MG63 (cell line): ENCODE measurements at regions not wholly inside any gene's neighbourhood (a gene's known extent, or its start where the extent isn't known, plus 50 kb on each side); places are given as distances from the start of the nearest gene placed in this dataset.
"Not testable (repeated sequence)": the region's sequence is repeated elsewhere in the genome, so short reads cannot be mapped to it uniquely, and the experiment has no call there.

ENCODE experiments used
- DNase-seq: peaks from one replicate; pipeline ENCODE4 v3.0.0-alpha.2; 2020
- H3K27me3 ChIP-seq: fragments of 250-450 bp; sonication (Bioruptor Pico); 2 replicates; pipeline ENCODE4 v1.5.1; 2020; ENCODE audit warnings: mild to moderate bottlenecking, moderate library complexity
- H3K36me3 ChIP-seq: fragments of 250-450 bp; sonication (Bioruptor Pico); 2 replicates; pipeline ENCODE4 v1.5.1; 2020; ENCODE audit warnings: mild to moderate bottlenecking, moderate library complexity
- H3K4me3 ChIP-seq: fragments of 250-450 bp; sonication (Bioruptor Pico); 2 replicates; pipeline ENCODE4 v1.5.1; 2020; ENCODE audit warnings: mild to moderate bottlenecking, moderate library complexity
- H3K9me3 ChIP-seq: fragments of 250-450 bp; sonication (Bioruptor Pico); 2 replicates; pipeline ENCODE4 v1.5.1; 2020; ENCODE audit warnings: mild to moderate bottlenecking, moderate library complexity

- Histone ChIP-seq H3K27me3 (no peaks in the 10 kb centered on the region), H3K9me3 (no peaks in the 10 kb centered on the region), H3K36me3 (no peaks in the 10 kb centered on the region), H3K4me3 (no peak overlapping the region)
- no peak for DNase-seq
These were observed 265.4 kb downstream of the FAM43A start for GRCh38 chr3:194950906-194951628.

DNA sequence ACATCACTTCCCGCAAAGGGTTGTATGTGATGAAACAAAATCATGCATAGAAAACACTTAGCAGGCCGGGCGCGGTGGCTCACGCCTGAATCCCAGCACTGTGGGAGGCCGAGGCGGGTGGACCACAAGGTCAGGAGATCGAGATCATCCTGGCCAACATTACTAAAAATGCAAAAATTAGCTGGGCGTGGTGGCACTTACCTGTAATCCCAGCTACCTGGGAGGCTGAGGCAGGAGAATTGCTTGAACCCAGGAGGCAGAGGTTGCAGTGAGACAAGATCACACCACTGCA lies 265.9 kb downstream of the FAM43A start:
- H3K4me3 ChIP-seq, H3K36me3 ChIP-seq, H3K9me3 ChIP-seq, H3K27me3 ChIP-seq, DNase-seq: not testable (repeated sequence)

- Histone ChIP-seq H3K4me3 (no peak overlapping the region), H3K27me3 (no peaks in the 10 kb centered on the region), H3K9me3 (no peaks in the 10 kb centered on the region), H3K36me3 (no peaks in the 10 kb centered on the region)
- DNase-seq = no peak
These were observed 266.4 kb downstream of the FAM43A start for GRCh38 chr3:194951931-194952582.

GRCh38 chr3:194952841-194953241 lies 267.2 kb downstream of the FAM43A start:
- no peaks in the 10 kb centered on the region for H3K9me3 ChIP-seq
- H3K4me3 ChIP-seq = no peak overlapping the region
- no peaks in the 10 kb centered on the region for H3K27me3 ChIP-seq
- no peak for DNase-seq
- H3K36me3 ChIP-seq = no peaks in the 10 kb centered on the region

- no peak for DNase-seq
- Histone ChIP-seq H3K4me3 (no peak overlapping the region), H3K36me3 (no peaks in the 10 kb centered on the region), H3K27me3 (no peaks in the 10 kb centered on the region), H3K9me3 (no peaks in the 10 kb centered on the region)
These were observed 267.6 kb downstream of the FAM43A start for GRCh38 chr3:194953291-194953690.

- Histone ChIP-seq H3K9me3 (no peaks in the 10 kb centered on the region), H3K4me3 (no peak overlapping the region), H3K27me3 (no peaks in the 10 kb centered on the region), H3K36me3 (no peaks in the 10 kb centered on the region)
- DNase-seq = no peak
These were observed 269.9 kb downstream of the FAM43A start for GRCh38 chr3:194955546-194955945.

DNA sequence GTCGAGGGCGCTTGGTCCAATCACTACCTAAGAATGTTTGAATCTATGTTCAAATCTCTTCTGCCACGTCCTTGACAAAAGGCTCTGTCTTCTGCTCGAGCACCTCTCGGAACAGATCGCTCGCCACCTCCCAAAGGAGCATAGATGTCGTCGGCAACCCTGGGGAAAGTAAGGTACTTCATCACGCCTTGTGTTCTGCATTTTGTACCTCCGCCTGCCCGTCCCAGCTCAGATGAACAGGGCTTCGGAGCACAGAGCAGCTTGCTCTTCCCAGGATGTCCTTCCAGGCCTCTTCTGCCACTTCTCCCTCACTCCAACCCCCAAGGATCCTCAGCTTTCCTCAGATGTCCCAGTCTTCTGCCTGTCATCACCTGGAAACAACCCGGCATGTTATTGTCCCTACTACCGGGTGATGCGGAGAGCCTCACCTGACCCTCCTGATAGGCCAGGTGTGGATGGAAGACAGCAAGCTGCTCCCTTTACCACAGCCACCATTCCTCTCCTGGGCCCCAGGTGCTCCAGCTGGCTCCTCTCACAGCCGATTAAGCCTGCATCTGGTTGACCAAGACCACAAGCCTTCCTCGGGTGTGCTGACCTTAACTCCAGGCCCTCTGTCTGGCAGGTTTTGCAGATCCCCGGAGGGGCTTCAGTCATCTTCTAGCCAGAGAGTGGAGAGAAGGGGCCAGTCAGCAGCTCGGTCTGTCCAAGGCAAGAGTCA lies 270.5 kb downstream of the FAM43A start:
- Histone ChIP-seq H3K9me3 (no peaks in the 10 kb centered on the region), H3K27me3 (no peaks in the 10 kb centered on the region), H3K4me3 (no peak overlapping the region), H3K36me3 (no peaks in the 10 kb centered on the region)
- DNase-seq = no peak

GRCh38 chr3:194956697-194957396 lies 271.2 kb downstream of the FAM43A start:
- Histone ChIP-seq H3K27me3 (no peaks in the 10 kb centered on the region), H3K36me3 (no peaks in the 10 kb centered on the region), H3K9me3 (no peaks in the 10 kb centered on the region), H3K4me3 (no peak overlapping the region)
- DNase-seq = no peak

- H3K4me3 ChIP-seq = no peak overlapping the region
- H3K27me3 ChIP-seq = no peaks in the 10 kb centered on the region
- no peaks in the 10 kb centered on the region for H3K9me3 ChIP-seq
- no peaks in the 10 kb centered on the region for H3K36me3 ChIP-seq
- no peak for DNase-seq
These were observed 272.1 kb downstream of the FAM43A start for GRCh38 chr3:194957743-194958240.

DNA sequence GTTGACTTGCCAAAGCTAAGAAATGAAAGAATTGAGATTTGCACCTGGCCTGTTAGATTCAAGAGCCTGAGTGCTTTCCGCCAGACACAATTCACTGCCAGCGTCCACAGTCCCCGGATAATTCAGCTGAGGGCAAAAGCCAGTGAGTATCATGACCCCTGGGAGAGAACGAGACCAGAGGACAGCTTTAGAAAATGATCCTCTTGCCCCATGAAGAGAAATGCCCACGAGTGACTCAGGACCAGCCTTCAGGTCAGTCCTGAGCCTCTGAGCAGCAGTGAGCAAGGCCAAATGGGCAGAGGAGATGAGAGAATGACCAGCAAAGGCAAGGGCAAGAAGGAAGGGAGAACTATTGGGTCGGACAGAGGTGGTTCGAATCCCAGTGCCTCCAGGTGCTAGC lies 273.5 kb downstream of the FAM43A start:
- Histone ChIP-seq H3K9me3 (no peaks in the 10 kb centered on the region), H3K27me3 (no peaks in the 10 kb centered on the region), H3K36me3 (no peaks in the 10 kb centered on the region), H3K4me3 (no peak overlapping the region)
- no peak for DNase-seq

DNA sequence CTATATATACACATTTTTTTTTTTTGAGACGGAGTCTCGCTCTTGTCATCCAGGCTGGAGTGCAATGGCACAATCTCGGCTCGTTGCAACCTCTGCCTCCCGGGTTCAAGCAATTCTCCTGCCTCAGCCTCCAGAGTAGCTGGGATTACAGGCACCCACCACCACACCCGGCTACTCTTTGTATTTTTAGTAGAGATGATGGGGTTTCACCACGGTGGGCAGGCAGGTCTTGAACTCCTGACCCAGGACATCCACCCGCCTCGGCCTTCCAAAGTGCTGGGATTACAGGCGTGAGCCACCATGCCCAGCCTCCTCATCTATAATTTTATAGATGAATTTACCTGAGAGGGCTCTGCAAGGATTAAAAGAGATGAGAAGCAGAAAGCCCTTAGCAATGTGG lies 274.0 kb downstream of the FAM43A start:
- H3K4me3 ChIP-seq, H3K36me3 ChIP-seq, DNase-seq, H3K9me3 ChIP-seq, H3K27me3 ChIP-seq: not testable (repeated sequence)

- no peak overlapping the region for H3K4me3 ChIP-seq
- H3K27me3 ChIP-seq = no peaks in the 10 kb centered on the region
- DNase-seq = no peak
These were observed 274.9 kb downstream of the FAM43A start for GRCh38 chr3:194960446-194961032.

DNA sequence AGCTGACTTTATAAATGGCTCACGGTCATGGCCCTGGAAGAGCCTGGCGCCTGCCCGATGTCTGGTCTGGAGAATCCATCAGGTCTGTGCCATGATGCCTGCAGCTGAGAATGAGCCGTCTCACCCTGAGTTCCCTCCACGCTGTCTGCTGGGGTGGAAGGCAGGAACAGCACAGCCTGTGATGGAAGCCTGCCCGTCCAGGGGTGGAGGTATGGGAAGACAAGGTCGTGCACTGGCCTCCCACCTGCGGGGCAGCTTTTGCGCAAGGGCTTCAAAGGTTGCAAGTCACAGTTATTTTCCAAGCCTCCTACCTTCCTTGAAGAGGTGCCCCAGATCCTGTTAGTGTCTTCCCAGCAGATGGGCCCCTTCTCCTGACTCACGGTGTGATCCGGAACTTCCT lies 275.5 kb downstream of the FAM43A start:
- DNase-seq = no peak
- Histone ChIP-seq H3K27me3 (no peaks in the 10 kb centered on the region), H3K9me3 (no peaks in the 10 kb centered on the region), H3K36me3 (no peaks in the 10 kb centered on the region), H3K4me3 (no peak overlapping the region)

More at GRCh38 chr3:194960446-194961032, 274.9 kb downstream of the FAM43A start:
- no peaks in the 10 kb centered on the region for H3K9me3 ChIP-seq
- no peaks in the 10 kb centered on the region for H3K36me3 ChIP-seq

- Histone ChIP-seq H3K9me3 (no peaks in the 10 kb centered on the region), H3K4me3 (no peak overlapping the region), H3K36me3 (no peaks in the 10 kb centered on the region), H3K27me3 (no peaks in the 10 kb centered on the region)
- no peak for DNase-seq
These were observed 275.9 kb downstream of the FAM43A start for GRCh38 chr3:194961571-194961970.

DNA sequence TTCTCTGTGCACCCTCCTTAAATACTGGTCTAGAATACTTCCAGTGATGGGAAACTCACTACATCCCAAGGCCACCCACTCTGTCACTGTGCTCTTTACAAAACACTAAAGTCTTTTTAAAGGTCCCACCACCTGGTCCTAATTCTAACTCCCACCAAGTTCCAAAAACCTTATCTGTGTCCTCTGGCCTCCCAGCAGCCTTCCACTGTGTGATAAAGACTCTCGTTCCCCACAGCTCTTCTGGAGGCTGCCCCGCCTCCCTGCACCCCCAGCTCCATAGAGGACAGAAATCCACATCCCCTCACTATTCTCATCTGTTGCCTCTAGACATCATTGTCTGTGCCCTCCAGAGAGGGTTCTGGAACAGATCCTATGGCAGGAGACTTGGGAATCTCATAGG lies 276.4 kb downstream of the FAM43A start:
- DNase-seq = no peak
- no peaks in the 10 kb centered on the region for H3K36me3 ChIP-seq
- no peaks in the 10 kb centered on the region for H3K27me3 ChIP-seq
- no peaks in the 10 kb centered on the region for H3K9me3 ChIP-seq
- H3K4me3 ChIP-seq = no peak overlapping the region

DNA sequence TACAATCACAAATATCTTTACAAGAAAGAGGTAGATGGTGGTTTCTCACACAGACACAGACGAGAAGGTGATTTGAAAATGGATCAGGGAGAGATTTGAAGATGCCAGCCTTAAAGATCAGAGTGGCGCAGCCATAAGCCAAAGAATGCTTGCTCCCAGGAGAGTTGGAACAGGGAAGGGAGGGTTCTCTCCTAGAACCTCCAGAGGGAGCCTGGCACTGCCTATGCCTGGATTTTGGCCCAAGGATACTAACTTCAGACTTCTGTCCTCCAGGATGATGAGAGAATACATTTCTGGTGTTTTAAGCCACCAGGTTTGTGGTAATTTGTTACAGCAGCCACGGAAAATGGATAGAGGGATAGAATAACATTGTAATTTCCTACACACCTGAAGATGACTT lies 279.1 kb downstream of the FAM43A start:
- Histone ChIP-seq H3K36me3 (no peaks in the 10 kb centered on the region), H3K4me3 (no peak overlapping the region), H3K27me3 (no peaks in the 10 kb centered on the region), H3K9me3 (no peaks in the 10 kb centered on the region)
- DNase-seq = no peak
